ENCODE measurements at regions not wholly inside any gene's neighbourhood (a gene's known extent, or its start where the extent isn't known, plus 50 kb on each side); places are given as distances from the start of the nearest gene placed in this dataset.

GRCh38 chr21:27157097-27157496 lies 190.2 kb upstream of the ADAMTS5 start:
- TF ChIP-seq, protein P1, sequence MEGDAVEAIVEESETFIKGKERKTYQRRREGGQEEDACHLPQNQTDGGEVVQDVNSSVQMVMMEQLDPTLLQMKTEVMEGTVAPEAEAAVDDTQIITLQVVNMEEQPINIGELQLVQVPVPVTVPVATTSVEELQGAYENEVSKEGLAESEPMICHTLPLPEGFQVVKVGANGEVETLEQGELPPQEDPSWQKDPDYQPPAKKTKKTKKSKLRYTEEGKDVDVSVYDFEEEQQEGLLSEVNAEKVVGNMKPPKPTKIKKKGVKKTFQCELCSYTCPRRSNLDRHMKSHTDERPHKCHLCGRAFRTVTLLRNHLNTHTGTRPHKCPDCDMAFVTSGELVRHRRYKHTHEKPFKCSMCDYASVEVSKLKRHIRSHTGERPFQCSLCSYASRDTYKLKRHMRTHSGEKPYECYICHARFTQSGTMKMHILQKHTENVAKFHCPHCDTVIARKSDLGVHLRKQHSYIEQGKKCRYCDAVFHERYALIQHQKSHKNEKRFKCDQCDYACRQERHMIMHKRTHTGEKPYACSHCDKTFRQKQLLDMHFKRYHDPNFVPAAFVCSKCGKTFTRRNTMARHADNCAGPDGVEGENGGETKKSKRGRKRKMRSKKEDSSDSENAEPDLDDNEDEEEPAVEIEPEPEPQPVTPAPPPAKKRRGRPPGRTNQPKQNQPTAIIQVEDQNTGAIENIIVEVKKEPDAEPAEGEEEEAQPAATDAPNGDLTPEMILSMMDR (IDR thresholded peaks at IDR 0.05), result no peak
- TF ChIP-seq POLR2A (IDR thresholded peaks at IDR 0.05), result no peak
